HG03064 (cell line): ENCODE measurements at regions not wholly inside any gene's neighbourhood (a gene's known extent, or its start where the extent isn't known, plus 50 kb on each side); places are given as distances from the start of the nearest gene placed in this dataset.

Experiments
- ATAC-seq: cut with Tn5 transposase; IDR thresholded peaks from one replicate; pipeline ENCODE4 v1.9.1; 2021; ENCODE audit warnings: low read depth; ENCODE audit not compliant: unreplicated experiment

GRCh38 chr2:125041846-125042245 lies 1016.8 kb downstream of the CNTNAP5 start:
- no peak for ATAC-seq

GRCh38 chr2:125042727-125043126 lies 1017.6 kb downstream of the CNTNAP5 start:
- no peak for ATAC-seq

DNA sequence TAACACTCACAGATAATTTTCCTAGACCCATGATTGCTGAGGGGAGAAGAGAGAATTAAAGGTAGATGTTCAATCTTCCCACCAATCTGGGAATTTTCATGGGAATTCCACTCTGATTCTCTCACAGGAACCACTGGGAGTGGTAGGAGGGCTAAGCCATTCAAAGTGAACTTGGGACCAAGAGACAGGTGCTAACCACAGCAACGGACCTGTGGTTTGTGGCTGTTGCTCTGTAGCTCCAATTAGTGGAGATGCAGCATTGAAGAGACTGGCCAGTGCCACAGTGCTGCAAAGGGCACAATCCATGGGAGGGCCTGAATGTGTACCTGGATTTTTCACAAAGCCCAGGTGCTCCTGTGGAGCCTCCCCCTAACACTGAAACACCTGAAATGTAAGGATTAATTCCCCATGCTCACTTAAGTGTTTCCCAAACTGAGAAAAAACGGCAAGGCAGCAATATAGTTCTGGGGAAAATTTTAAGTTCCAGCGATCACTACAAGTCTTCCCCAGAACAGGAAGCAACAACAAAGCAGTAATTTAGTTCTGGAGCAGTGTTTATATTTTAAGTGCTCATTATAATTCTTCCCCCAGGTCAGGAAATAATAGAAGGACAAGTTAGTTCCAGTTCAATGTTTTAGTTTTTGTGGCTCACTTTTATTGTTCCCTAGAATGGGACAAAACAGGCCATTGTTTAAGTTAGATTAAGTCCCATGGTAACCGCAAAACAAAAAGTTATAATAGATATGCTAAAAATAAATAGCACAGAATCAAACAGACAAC lies 1045.8 kb downstream of the CNTNAP5 start:
- ATAC-seq = no peak

- no peak for ATAC-seq
Measured at GRCh38 chr2:125073440-125073839, 1048.4 kb downstream of the CNTNAP5 start.

GRCh38 chr2:125085904-125086303 lies 1060.8 kb downstream of the CNTNAP5 start:
- ATAC-seq = no peak

- ATAC-seq = no peak
Measured at GRCh38 chr2:125086313-125087184, 1061.5 kb downstream of the CNTNAP5 start.

DNA sequence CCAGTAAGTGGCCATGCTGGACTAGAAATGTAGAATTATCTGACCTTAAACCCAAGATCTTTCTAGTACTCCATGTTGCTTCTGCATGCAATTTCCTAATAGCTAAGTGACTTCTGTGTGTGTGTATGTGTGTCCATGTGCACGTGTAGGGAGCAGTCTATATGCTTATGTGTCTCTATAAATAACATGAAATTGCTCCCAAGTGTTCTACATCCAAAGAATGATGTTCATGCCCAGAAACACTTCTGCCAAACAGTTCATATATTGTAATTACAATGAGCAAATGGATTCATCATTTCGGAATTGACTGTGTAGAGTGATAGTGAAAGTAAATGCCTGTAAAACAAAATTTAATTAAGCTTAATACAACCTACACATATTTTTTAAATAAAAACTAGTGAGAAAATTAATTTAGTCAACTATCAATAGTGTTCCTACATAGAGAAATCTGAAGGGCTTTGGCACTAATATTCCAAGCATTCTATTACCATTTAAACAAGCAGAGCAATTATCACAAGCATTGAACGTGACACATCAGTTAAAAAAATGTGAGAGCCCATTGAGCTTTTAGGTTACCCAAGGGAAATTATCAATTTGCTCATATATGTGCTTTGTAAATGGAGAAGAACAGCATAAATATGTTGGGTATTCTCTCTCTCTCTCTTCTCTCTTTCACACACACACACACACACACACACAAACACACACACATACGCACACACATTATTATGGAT lies 1067.4 kb downstream of the CNTNAP5 start:
- no peak for ATAC-seq

DNA sequence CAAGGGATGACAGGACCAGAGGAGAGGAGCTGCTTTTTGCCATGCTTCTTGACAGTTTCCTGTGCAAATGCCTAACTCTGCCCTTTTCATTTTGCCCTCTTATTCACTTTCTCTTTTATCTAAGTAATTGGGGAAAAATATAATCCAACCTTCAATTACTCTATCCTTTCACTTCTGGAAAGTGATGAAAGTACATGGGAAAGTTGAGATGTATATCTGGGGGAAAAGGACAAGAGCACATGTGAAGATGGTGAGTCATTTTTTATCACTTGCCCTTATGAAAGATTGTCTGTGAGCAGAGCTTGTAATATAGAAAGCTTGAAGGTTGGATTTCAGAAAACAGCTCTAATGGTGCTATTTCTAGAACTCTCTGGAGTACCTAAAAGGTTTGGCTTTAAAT lies 1070.7 kb downstream of the CNTNAP5 start:
- ATAC-seq = no peak

DNA sequence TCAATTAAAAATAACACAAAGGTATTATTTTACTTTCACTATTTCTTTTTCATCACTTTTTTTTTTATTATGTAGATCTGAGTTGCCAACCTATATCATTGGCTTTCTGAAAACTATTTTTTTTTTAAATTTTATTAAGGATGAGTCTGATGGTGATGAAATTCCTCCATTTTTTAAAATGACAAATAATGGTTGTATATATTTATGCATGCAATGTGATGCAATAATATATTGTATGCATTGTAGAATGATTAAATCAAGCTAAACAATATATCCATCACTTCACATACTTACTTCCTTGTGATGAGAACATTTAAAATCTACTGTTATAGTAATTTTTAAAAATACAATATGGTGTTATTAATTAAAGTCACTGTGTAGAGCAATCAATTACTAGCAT lies 1081.6 kb downstream of the CNTNAP5 start:
- no peak for ATAC-seq

- ATAC-seq = no peak
Measured at GRCh38 chr2:125107446-125107845, 1082.4 kb downstream of the CNTNAP5 start.

GRCh38 chr2:125108251-125108650 lies 1083.2 kb downstream of the CNTNAP5 start:
- no peak for ATAC-seq

- no peak for ATAC-seq
Measured at GRCh38 chr2:125125902-125126301, 1100.8 kb downstream of the CNTNAP5 start.

- ATAC-seq = no peak
Measured at GRCh38 chr2:125160947-125161346, 1135.9 kb downstream of the CNTNAP5 start.

GRCh38 chr2:125167152-125167551 lies 1142.1 kb downstream of the CNTNAP5 start:
- ATAC-seq = no peak

DNA sequence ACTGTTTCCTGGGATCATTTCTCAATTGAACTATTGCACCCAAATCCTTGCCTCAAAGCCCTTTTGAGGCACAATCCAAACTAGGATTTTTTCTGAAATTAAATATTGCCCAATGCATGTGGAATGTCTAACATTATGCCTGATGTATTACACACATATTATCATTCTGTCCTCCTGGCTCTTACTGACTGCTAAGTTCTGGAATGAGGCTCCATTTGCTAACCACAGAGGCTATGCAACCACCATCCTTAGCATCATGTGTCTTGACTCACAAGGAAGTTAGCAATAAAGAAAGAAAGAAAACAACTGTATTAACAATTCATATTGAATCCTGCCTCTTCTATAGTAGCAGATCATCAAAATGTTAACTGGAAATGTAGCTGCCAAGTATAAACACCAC lies 1142.7 kb downstream of the CNTNAP5 start:
- ATAC-seq = no peak

DNA sequence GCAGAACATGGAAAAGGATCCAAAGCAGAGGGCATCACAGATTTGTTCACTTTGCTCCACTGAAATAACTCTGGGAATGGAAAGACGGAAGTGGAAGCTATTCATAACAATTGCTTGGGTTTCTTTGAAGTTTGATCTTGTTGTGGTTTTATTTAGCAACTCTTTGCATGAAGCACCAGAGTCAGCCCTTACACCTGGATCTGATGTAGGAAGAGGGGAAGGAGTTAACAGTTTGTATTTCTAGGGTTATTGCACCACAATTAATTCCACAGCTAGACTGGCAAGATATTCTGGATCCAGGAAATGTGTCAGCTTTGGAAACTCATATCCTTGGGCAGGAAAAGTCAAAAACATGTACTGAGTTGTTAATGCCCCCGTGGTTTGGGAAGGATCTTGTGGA lies 1143.4 kb downstream of the CNTNAP5 start:
- ATAC-seq = no peak

GRCh38 chr2:125169022-125169763 lies 1144.1 kb downstream of the CNTNAP5 start:
- ATAC-seq = no peak

DNA sequence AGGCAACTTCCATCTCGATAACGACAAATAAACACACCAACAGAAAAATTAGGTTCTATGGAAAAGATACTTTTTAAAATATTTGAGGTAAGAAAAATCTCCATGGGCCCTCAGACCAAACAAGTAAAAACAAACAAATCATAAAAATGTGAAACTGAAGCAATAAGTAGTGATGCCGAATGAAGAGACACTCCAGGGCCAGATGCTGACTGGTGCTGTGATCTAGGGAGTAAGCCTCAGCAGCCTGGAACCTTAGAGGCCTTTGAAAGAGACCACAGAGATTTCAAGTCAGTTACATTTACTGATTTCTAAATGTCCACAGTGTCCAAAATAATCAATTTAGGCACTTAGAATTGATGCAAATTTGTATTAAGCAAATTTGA lies 1144.7 kb downstream of the CNTNAP5 start:
- ATAC-seq = no peak

DNA sequence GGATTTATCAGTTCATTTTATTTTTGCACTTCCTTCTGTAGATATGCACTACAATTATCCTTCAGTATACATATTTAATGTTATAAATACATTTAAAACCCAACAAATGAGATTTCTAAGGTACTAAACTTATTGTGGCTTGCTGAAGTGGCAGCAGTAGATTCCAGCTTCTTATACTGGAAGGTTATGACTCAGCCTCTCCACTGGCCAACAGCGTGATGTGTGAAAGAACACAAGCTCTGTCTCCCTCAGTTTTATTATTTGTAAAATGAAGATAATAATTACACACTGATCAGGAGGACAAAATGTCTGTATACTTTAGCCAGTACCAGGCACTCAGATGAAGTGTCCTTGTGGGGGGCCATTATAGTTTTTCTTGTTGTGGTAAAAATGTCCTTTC lies 1147.1 kb downstream of the CNTNAP5 start:
- no peak for ATAC-seq

DNA sequence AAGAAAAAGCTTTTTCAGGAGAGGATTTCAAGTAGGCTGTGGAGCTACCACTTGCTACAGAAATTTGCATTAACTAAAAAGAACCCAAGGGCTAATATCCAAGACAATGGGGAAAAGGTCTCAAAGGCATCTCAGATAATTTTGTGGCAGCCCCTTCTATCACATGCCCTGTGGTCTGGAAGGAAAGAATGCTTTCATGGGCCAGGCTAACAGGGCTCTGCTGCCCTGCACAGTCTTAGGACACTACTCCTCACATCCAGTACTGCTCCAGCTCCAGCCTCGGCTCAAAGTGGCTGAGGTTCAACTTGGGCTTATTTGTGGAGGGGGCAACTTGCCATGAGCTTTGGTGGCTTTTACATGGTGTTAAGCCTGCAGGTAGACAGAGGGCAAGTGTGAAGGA lies 1150.3 kb downstream of the CNTNAP5 start:
- no peak for ATAC-seq
